PFSK-1 (cell line): ENCODE measurements at regions not wholly inside any gene's neighbourhood (a gene's known extent, or its start where the extent isn't known, plus 50 kb on each side); places are given as distances from the start of the nearest gene placed in this dataset.

ENCODE experiments used
- FOXP2 ChIP-seq: optimal IDR thresholded peaks from 2 replicates; pipeline ENCODE3; 2011; ENCODE audit warnings: borderline replicate concordance, control low read depth, inconsistent platforms; ENCODE audit not compliant: insufficient read depth; ENCODE audit errors: extremely low read length, extremely low read depth
- POLR2AphosphoS5 ChIP-seq: IDR thresholded peaks from 2 replicates; pipeline ENCODE4 v1.6.1; 2012; ENCODE audit warnings: low read depth, mild to moderate bottlenecking, control low read depth, low read length, moderate library complexity
- SIN3A ChIP-seq: IDR thresholded peaks from 2 replicates; pipeline ENCODE4 v1.6.1; 2012; ENCODE audit warnings: mild to moderate bottlenecking, low read length, moderate library complexity, borderline replicate concordance; ENCODE audit not compliant: insufficient read depth
- TAF1 ChIP-seq: IDR thresholded peaks from 2 replicates; pipeline ENCODE4 v1.6.1; 2012; ENCODE audit warnings: low read length, control low read depth, borderline replicate concordance; ENCODE audit not compliant: insufficient read depth
- TF ChIP-seq, protein P1 (sequence below), 2 experiments: IDR thresholded peaks; 2 replicates each; pipeline versions ENCODE4 v1.6.1 to v1.8.0; 2011 to 2012; ENCODE audit warnings: low read depth in 2 of 2, low read length in 2 of 2, control low read depth in 1 of 2, inconsistent platforms in 1 of 2, mild to moderate bottlenecking in 1 of 2, moderate library complexity in 1 of 2; ENCODE audit not compliant: insufficient read depth in 1 of 2

DNA sequence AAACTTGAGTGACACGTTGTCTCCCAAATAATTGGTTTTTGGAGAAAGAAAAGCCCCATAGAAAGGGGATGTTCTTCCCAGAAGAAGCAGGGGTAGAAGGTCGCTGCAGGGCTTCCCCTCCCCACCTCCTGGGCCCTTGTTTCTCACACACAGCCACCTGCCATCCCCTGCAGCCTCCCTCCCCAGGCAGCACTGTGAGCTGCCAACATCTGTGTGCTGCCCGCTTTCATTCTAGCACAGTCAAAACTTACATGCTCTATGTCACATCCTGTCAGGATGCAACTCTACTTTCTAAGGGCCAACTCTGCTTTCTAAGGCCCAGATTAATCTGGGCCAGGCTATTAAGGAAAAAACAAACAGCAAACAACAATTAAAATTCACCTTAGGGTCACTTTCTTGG, 309.4 kb upstream of the ZC3H12C start:
- TF ChIP-seq POLR2AphosphoS5 (no peak), SIN3A (no peak), FOXP2 (no peak), TAF1 (no peak)
- TF ChIP-seq, protein P1, sequence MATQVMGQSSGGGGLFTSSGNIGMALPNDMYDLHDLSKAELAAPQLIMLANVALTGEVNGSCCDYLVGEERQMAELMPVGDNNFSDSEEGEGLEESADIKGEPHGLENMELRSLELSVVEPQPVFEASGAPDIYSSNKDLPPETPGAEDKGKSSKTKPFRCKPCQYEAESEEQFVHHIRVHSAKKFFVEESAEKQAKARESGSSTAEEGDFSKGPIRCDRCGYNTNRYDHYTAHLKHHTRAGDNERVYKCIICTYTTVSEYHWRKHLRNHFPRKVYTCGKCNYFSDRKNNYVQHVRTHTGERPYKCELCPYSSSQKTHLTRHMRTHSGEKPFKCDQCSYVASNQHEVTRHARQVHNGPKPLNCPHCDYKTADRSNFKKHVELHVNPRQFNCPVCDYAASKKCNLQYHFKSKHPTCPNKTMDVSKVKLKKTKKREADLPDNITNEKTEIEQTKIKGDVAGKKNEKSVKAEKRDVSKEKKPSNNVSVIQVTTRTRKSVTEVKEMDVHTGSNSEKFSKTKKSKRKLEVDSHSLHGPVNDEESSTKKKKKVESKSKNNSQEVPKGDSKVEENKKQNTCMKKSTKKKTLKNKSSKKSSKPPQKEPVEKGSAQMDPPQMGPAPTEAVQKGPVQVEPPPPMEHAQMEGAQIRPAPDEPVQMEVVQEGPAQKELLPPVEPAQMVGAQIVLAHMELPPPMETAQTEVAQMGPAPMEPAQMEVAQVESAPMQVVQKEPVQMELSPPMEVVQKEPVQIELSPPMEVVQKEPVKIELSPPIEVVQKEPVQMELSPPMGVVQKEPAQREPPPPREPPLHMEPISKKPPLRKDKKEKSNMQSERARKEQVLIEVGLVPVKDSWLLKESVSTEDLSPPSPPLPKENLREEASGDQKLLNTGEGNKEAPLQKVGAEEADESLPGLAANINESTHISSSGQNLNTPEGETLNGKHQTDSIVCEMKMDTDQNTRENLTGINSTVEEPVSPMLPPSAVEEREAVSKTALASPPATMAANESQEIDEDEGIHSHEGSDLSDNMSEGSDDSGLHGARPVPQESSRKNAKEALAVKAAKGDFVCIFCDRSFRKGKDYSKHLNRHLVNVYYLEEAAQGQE (IDR thresholded peaks at IDR 0.05; ENCODE audit: insufficient read depth in 1 of 2, low read depth in 2 of 2, low read length in 2 of 2) = no peak

DNA sequence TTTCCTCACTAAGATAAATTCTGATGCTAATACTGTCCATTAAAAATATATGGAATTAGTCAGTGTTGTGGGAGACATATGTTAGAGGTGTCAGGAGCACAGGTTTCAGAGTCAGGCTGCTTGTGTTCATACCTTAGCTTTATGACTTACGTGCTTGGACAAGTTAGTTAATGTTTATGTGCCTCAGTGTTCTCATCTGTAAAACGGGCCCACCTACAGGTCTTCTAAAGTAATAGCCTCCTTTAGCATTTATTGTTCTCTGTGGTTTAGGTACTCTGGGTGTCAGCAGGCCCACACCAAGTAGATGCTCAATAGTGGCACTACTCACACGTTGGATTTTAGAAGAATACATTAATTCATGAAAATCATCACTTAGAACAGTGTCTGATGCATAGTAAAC, 308.7 kb upstream of the ZC3H12C start:
- no peak for TF ChIP-seq POLR2AphosphoS5
- TF ChIP-seq, protein P1 (IDR thresholded peaks at IDR 0.05; ENCODE audit: insufficient read depth in 1 of 2, low read depth in 2 of 2, low read length in 2 of 2) = no peak
- TF ChIP-seq FOXP2 = no peak
- TF ChIP-seq TAF1 = no peak
- TF ChIP-seq SIN3A = no peak

DNA sequence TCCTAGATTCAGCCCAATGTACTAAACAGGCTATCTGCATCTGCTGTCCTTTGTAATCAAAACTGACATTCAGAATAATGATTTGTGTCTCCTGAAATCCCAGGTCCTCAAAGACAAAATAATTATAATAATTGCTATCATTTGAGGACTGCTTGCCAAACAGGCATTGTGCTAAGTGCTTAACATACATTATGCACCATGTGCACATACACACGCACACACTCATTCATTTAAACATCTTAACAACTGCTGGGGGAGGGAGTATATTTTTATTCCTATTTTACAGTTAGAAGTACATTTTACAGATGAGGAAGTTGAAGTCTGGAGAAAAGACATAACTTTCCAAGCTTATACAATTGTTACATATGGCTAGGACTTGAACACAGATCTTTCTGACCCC, 308.0 kb upstream of the ZC3H12C start:
- no peak for TF ChIP-seq FOXP2
- TF ChIP-seq TAF1 = no peak
- no peak for TF ChIP-seq SIN3A
- TF ChIP-seq, protein P1 (IDR thresholded peaks at IDR 0.05; ENCODE audit: insufficient read depth in 1 of 2, low read depth in 2 of 2, low read length in 2 of 2) = no peak
- no peak for TF ChIP-seq POLR2AphosphoS5

DNA sequence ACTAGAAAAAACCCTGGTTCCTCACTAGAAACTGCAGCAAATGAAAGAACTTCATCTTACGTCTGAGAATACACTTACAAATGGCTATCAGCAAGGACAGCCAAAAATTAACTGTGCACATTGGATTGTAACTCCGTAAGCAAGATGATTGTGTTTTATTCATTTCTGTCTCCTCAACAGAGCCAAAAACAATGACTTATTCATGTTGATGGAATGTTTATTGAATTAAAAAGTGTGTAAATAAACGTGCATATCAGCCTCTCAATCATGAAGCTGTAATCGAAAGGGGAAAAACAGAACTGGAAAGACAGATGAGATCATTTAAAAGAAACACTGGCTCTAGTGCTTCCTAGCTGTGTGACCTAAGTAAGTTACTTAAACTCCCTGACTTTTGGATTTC, 307.5 kb upstream of the ZC3H12C start:
- TF ChIP-seq, protein P1 (IDR thresholded peaks at IDR 0.05; ENCODE audit: insufficient read depth in 1 of 2, low read depth in 2 of 2, low read length in 2 of 2) = no peak
- no peak for TF ChIP-seq FOXP2
- TF ChIP-seq POLR2AphosphoS5 = no peak
- no peak for TF ChIP-seq SIN3A
- TF ChIP-seq TAF1 = no peak

DNA sequence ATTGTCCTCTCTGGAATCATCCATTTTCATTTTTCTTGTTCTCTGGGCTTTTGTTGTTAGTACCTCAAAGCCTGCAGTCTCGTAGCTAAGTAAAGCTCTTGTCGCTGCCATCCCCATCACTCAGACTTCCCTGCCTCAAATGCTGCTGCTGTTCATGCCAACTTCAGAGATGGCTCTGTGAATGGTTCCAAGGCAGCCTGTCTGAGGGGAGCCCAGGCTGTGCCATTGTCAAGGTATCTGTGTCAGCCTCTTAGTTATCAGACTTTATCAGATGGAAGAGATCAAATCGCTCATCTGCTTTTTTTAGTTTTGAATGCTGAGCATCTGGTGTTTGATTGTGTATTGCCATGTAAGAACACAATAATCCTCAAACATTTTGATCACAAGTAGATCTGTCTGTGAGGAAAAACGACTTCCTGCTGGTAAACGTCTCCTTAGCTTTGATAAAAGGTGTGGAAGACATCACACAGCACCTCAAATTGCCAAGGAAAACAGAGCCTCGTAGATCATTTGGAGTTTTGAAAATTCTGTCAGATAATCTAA, 304.2 kb upstream of the ZC3H12C start:
- TF ChIP-seq TAF1 (no peak), SIN3A (no peak), FOXP2 (no peak), POLR2AphosphoS5 (no peak)
- TF ChIP-seq, protein P1 (IDR thresholded peaks at IDR 0.05; ENCODE audit: insufficient read depth in 1 of 2, low read depth in 2 of 2, low read length in 2 of 2) = no peak
